SU-DHL-6 (cell line): ENCODE measurements at regions not wholly inside any gene's neighbourhood (a gene's known extent, or its start where the extent isn't known, plus 50 kb on each side); places are given as distances from the start of the nearest gene placed in this dataset.

Experiments
- EZH2phosphoT487 ChIP-seq: fragments of 200-600 bp; sonication (generic), shearing (Covaris generic); conservative IDR thresholded peaks from 2 replicates; pipeline ENCODE4 v1.6.1; 2018; ENCODE audit warnings: mild to moderate bottlenecking, antibody characterized with exemption, low read length, moderate library complexity, mixed read lengths
- TF ChIP-seq, protein P1 (sequence below): fragments of 200-600 bp; sonication (generic); IDR thresholded peaks from one replicate; pipeline ENCODE4 v1.5.1; 2017; ENCODE audit warnings: antibody characterized with exemption, mild to moderate bottlenecking, low read length, moderate library complexity; ENCODE audit not compliant: insufficient read depth, poor library complexity, severe bottlenecking

DNA sequence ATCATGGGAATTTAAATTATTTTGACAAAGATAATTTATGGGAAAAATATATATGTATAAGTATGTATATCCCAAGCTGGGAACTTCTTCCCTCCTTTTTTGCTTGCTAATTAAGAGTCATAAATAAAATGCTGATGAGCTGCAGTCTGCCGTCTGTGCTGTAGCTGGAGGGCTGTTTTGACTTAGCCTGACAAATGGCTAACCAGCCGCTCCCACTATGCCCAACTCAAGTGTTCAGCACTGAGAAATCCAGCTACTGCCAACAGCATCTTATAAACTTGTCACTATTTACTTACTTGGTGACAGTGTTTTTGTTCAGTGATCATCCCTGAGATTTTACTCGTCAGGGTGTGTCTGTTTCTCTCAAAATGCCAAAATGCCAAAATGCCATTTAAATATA lies 171.2 kb upstream of the PGRMC2 start:
- TF ChIP-seq, protein P1, sequence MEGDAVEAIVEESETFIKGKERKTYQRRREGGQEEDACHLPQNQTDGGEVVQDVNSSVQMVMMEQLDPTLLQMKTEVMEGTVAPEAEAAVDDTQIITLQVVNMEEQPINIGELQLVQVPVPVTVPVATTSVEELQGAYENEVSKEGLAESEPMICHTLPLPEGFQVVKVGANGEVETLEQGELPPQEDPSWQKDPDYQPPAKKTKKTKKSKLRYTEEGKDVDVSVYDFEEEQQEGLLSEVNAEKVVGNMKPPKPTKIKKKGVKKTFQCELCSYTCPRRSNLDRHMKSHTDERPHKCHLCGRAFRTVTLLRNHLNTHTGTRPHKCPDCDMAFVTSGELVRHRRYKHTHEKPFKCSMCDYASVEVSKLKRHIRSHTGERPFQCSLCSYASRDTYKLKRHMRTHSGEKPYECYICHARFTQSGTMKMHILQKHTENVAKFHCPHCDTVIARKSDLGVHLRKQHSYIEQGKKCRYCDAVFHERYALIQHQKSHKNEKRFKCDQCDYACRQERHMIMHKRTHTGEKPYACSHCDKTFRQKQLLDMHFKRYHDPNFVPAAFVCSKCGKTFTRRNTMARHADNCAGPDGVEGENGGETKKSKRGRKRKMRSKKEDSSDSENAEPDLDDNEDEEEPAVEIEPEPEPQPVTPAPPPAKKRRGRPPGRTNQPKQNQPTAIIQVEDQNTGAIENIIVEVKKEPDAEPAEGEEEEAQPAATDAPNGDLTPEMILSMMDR: no peak
- TF ChIP-seq EZH2phosphoT487: no peak
